ENCODE measurements at regions not wholly inside any gene's neighbourhood (a gene's known extent, or its start where the extent isn't known, plus 50 kb on each side); places are given as distances from the start of the nearest gene placed in this dataset.

DNA sequence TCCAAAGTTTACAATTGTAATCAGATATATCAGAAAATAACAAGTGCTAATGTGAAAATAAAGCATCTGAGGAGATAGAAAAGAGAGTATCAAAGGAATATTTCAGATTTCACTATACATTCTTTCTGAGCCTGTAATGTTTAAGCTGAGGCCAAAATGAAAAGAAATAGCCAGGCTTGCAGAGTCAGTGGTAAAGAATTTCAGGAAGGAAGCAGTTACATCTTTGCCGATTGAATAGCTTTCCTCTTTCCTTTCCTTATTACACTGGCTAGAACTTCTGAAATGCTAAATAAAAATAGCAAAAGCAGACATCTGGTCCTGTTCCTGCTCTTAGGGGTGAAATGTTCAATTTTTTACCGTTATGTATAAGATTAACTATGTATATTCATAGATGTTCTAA is 1441.6 kb upstream of the PCDH7 start:
- Histone ChIP-seq H3K4me3 (ENCODE audit: low read length) (no peak overlapping the region), H3K36me3 (ENCODE audit: control insufficient read depth, low read length) (no peaks in the 10 kb centered on the region), H3K27me3 (ENCODE audit: control insufficient read depth, low read length) (no peaks in the 10 kb centered on the region), H4K20me1 (ENCODE audit: control insufficient read depth, insufficient read depth, low read depth, low read length) (no peaks in the 10 kb centered on the region), H3F3A (ENCODE audit: control insufficient read depth, insufficient read depth) (no peaks in the 10 kb centered on the region), H3K9me2 (replicated peaks; ENCODE audit: control insufficient read depth, low read length) (no peaks in the 10 kb centered on the region), H3K4me1 (ENCODE audit: control insufficient read depth, low read length) (no peaks in the 10 kb centered on the region), H3K27ac (ENCODE audit: low read depth, low read length) (no peak overlapping the region), H3K79me2 (ENCODE audit: control insufficient read depth, low read length) (no peaks in the 10 kb centered on the region), H3K9me3 (ENCODE audit: control insufficient read depth, insufficient read depth, low read length) (no peaks in the 10 kb centered on the region), H3K4me2 (ENCODE audit: low read length) (no peak overlapping the region)
- TF ChIP-seq EZH2phosphoT487 (IDR thresholded peaks at IDR 0.05; ENCODE audit: borderline replicate concordance, low read length) = no peak
- no peak for TF ChIP-seq CTCF (IDR thresholded peaks at IDR 0.05; ENCODE audit: low read depth, low read length, poor library complexity, severe bottlenecking)

DNA sequence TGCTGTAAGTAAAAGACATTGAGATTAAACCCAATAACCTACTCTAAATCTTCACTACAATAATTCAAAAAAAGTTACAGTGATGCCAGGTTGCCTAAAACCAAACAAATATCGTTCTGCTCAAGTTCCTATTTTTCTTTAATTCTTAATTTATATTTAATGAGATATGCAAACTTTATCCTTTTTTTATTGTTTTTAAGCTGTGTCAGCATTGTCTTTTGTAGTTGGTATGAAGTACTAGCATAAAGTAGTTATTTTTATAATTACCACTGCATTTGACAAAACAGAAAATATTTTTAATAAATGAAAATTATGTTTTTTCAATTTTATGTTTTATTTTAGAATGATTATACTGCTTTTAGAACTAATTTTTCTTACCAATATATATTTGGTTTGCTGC is 1431.1 kb upstream of the PCDH7 start:
- H3K79me2 ChIP-seq (ENCODE audit: control insufficient read depth, low read length) = no peaks in the 10 kb centered on the region
- no peaks in the 10 kb centered on the region for H3K36me3 ChIP-seq (ENCODE audit: control insufficient read depth, low read length)
- H3K9me2 ChIP-seq (replicated peaks; ENCODE audit: control insufficient read depth, low read length) = no peaks in the 10 kb centered on the region
- no peak overlapping the region for H3K27ac ChIP-seq (ENCODE audit: low read depth, low read length)
- H3F3A ChIP-seq (ENCODE audit: control insufficient read depth, insufficient read depth) = no peaks in the 10 kb centered on the region
- no peak for TF ChIP-seq CTCF (IDR thresholded peaks at IDR 0.05; ENCODE audit: low read depth, low read length, poor library complexity, severe bottlenecking)
- no peak overlapping the region for H3K4me2 ChIP-seq (ENCODE audit: low read length)
- no peak overlapping the region for H3K4me3 ChIP-seq (ENCODE audit: low read length)
- no peaks in the 10 kb centered on the region for H3K4me1 ChIP-seq (ENCODE audit: control insufficient read depth, low read length)
- no peaks in the 10 kb centered on the region for H3K27me3 ChIP-seq (ENCODE audit: control insufficient read depth, low read length)
- no peaks in the 10 kb centered on the region for H3K9me3 ChIP-seq (ENCODE audit: control insufficient read depth, insufficient read depth, low read length)
- H4K20me1 ChIP-seq (ENCODE audit: control insufficient read depth, insufficient read depth, low read depth, low read length) = no peaks in the 10 kb centered on the region

- H4K20me1 ChIP-seq (ENCODE audit: control insufficient read depth, insufficient read depth, low read depth, low read length) = no peaks in the 10 kb centered on the region
- H3K36me3 ChIP-seq (ENCODE audit: control insufficient read depth, low read length) = no peaks in the 10 kb centered on the region
- H3K9me2 ChIP-seq (replicated peaks; ENCODE audit: control insufficient read depth, low read length) = no peaks in the 10 kb centered on the region
- peaks cover 3% of the 10 kb centered on the region; the same call in 1 of the 2 replicates for H3K9me3 ChIP-seq (ENCODE audit: control insufficient read depth, insufficient read depth, low read length)
- H3K27me3 ChIP-seq (ENCODE audit: control insufficient read depth, low read length) = no peaks in the 10 kb centered on the region
- H3F3A ChIP-seq (ENCODE audit: control insufficient read depth, insufficient read depth) = no peaks in the 10 kb centered on the region
- no peaks in the 10 kb centered on the region for H3K79me2 ChIP-seq (ENCODE audit: control insufficient read depth, low read length)
- H3K27ac ChIP-seq (ENCODE audit: low read depth, low read length) = no peak overlapping the region
- TF ChIP-seq EZH2phosphoT487 (IDR thresholded peaks at IDR 0.05; ENCODE audit: borderline replicate concordance, low read length) (no peak), CTCF (IDR thresholded peaks at IDR 0.05; ENCODE audit: low read depth, low read length, poor library complexity, severe bottlenecking) (no peak)
- H3K4me2 ChIP-seq (ENCODE audit: low read length) = no peak overlapping the region
- H3K4me3 ChIP-seq (ENCODE audit: low read length) = no peak overlapping the region
- no peaks in the 10 kb centered on the region for H3K4me1 ChIP-seq (ENCODE audit: control insufficient read depth, low read length)
Observed at GRCh38 chr4:29295280-29295679, 1424.9 kb upstream of the PCDH7 start.

DNA sequence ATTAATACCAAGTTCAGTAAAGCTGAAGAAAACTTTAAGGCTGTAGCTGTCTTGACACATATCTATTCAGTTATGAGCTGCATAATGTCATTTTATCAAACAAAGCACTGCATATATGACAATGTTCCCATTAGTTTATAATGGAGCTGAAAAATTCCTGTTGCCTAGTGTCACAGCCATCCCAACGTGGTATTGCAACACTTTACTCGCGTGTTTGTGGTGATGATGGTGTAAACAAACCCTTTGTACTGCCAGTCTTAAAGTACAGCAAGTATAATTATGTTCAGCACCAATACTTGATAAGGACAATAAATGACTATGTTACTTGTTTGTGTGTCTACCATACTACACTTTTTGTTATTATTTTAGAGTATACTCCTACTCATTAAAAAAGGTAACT is 1415.6 kb upstream of the PCDH7 start:
- Histone ChIP-seq H3K4me2 (ENCODE audit: low read length) (no peak overlapping the region), H3K79me2 (ENCODE audit: control insufficient read depth, low read length) (no peaks in the 10 kb centered on the region), H3K4me1 (ENCODE audit: control insufficient read depth, low read length) (no peaks in the 10 kb centered on the region), H3K4me3 (ENCODE audit: low read length) (no peak overlapping the region), H3K9me2 (replicated peaks; ENCODE audit: control insufficient read depth, low read length) (no peaks in the 10 kb centered on the region), H3K27ac (ENCODE audit: low read depth, low read length) (no peak overlapping the region), H3K9me3 (ENCODE audit: control insufficient read depth, insufficient read depth, low read length) (no peaks in the 10 kb centered on the region), H3K36me3 (ENCODE audit: control insufficient read depth, low read length) (no peaks in the 10 kb centered on the region), H4K20me1 (ENCODE audit: control insufficient read depth, insufficient read depth, low read depth, low read length) (no peaks in the 10 kb centered on the region), H3K27me3 (ENCODE audit: control insufficient read depth, low read length) (no peaks in the 10 kb centered on the region), H3F3A (ENCODE audit: control insufficient read depth, insufficient read depth) (no peaks in the 10 kb centered on the region)
- no peak for TF ChIP-seq CTCF (IDR thresholded peaks at IDR 0.05; ENCODE audit: low read depth, low read length, poor library complexity, severe bottlenecking)
- TF ChIP-seq EZH2phosphoT487 (IDR thresholded peaks at IDR 0.05; ENCODE audit: borderline replicate concordance, low read length) = no peak

All from DOHH2 (cell line).